SKM-1 (cell line): ENCODE measurements at regions not wholly inside any gene's neighbourhood (a gene's known extent, or its start where the extent isn't known, plus 50 kb on each side); places are given as distances from the start of the nearest gene placed in this dataset.
"Not testable (repeated sequence)": the region's sequence is repeated elsewhere in the genome, so short reads cannot be mapped to it uniquely, and the experiment has no call there.

Source experiments
- DNase-seq: peaks from one replicate; lab custom pipeline; 2025; ENCODE audit not compliant: unreplicated experiment; lab: John Stamatoyannopoulos, UW

DNA sequence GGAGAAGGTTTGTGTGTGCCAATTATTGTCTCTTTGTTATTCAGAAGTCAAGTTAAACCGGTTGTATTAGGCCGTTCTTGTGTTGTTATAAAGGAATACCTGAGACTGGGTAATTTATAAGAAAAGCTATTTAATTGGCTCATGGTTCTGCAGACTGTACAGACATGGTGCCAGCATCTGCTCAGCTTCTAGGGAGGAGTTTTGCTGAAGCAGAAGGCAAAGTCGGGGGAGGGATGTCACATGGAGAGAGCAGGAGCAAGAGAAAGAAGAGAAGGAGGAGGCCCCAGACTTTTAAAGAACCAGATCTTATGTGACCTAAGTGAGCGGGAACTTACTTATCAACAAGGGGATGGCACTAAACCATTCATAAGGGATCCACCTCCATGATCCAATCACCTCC lies 349.3 kb upstream of the PCDH18 start:
- no peak for DNase-seq

DNA sequence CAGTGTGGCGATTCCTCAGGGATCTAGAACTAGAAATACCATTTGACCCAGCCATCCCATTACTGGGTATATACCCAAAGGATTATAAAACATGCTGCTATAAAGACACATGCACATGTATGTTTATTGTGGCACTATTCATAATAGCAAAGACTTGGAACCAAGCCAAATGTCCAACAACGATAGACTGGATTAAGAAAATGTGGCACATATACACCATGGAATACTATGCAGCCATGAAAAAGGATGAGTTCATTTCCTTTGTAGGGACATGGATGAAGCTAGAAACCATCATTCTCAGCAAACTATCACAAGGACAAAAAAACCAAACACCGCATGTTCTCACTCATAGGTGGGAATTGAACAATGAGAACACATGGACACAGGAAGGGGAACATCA lies 335.8 kb upstream of the PCDH18 start:
- DNase-seq: not testable (repeated sequence)

DNA sequence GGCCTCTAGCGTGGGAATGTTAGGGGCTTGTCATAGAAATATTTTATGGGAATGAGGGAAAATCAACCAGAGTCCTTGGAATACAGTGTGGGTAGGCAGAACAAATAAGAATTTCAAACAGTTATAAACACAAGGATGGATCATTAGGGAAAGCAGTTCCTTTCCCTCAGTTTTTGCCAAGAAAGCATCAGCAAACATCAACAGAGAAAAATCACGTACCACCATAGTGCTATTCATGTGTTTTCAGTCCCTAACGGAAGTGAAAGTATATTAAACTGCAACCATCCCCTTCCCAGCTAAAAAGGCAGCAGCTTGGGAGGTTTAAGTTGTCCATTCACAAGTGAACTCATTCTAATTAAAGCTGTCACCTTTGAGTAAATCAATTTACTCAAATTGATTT lies 334.4 kb upstream of the PCDH18 start:
- DNase-seq: no peak

DNA sequence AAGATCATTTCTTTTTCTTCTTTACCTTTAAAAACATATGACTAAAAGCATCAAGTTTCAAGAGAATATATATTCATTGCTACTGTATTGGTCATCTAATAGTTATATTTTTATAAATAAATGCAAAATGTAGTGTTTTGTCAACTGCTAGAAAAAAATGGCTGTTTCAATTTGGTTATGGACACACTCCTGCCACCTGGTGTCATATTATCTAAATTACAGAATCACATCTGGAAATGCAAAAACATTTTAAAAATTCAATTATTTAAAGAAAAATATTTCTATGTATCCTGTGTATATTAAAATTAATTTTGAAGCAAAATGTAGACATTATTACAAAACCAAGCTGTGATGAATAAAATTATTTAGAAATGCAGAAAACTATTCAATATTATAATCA lies 329.4 kb upstream of the PCDH18 start:
- DNase-seq: no peak

DNA sequence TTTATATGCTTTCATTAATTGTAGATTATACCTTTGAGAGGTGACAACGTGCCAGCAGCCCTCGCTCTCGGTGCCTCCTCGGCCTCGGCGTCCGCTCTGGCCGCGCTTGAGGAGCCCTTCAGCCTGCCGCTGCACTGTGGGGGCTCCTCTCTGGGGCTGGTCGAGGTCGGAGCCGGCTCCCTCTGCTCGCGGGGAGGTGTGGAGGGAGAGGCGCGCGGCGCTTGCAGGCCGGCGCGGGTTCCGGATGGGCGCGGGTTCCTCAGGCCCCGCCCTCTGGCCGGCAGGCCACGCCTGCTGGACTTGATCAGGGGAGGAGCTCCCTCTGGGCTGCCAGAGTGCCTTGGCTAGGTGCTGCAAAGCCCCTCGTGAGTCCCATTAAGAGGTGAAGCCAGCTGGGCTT lies 321.1 kb upstream of the PCDH18 start:
- DNase-seq: no peak

DNA sequence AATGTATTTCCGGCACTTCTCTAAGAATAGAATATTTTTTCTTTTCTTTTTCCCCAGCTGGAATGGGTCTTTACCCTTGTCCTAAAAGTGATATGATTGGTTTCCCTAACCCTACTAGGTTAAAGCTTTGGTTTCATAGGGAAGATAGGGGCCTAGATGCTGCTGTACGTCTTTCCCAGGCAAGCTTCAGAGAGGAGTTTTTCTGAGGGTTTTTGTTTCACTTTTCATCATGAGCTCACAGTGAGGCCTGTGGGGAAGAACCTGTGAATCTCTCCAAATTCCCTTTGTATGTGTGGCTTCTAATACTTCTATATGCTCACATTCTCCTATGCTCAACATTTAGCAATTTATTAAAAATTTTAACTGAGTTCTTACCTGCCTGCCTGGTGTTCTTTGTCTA lies 320.0 kb upstream of the PCDH18 start:
- no peak for DNase-seq

DNA sequence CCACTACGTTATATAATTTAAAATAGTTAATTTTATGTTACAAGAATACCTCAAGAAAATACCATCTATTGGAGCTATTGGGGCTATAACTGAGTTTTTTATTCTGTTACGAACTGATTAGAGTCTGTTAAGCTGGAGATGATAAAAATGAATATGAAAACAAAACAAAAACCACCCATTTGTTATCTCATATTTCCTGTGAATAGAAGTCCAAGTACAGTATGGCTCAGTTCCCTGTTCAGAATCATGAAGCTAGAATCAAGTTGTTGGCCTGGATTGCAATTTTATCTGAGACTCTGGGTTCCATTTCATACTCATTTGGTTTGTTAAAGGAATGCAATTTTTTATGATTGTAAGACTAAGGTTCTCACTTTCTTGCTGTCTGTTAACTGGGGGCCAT lies 319.1 kb upstream of the PCDH18 start:
- DNase-seq: no peak

DNA sequence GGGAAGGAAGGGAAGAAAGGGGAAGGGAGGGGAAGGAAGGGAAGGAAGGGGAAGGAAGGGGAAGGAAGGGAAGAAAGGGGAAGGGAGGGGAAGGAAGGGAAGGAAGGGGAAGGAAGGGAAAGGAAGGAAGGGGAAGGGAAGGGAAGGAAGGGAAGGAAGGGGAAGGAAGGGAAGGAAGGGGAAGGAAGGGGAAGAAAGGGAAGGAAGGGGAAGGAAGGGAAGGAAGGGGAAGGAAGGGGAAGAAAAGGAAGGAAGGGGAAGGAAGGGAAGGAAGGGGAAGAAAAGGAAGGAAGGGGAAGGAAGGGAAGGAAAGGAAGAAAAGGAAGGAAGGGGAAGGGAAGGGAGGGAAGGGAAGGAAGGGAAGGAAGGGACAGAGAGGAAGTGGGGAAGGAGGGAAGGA lies 295.7 kb upstream of the PCDH18 start:
- DNase-seq: not testable (repeated sequence)

DNA sequence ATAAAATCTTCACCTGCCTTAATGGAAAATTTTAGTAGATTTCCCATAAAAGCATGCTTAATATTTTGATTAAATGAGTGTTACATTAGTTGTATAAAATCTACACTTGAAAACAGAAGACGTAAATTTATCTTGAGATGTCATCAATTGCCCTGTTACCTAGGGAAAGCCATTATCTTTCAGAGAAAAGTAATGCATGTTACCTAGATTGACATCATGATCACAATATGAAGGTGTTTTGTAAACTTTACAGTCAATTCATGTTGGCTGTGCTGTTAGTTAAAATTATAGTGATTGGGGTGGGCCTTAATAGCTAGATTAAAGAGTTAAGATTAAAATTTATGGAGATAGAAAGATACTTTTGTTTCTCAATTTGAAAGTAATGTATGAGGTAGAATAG lies 293.2 kb upstream of the PCDH18 start:
- no peak for DNase-seq

DNA sequence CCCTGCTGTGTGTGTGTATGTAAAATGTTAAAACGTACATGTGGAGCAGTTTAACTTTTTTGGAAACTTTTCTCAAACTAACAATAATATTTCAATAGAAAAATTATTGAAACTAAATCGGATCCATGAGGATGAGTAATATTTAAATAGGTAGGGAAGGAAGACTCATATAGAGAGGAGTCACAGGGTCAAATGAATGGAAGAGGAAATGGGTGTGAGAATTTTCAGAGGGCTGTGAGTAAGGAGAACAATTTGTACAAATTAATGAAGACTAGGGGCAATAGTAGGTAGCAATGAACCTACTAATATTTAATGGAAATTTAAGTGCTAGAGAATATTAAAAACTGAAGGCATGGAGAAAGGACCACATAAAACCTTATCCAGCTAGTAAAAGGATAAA lies 290.7 kb upstream of the PCDH18 start:
- DNase-seq: no peak

DNA sequence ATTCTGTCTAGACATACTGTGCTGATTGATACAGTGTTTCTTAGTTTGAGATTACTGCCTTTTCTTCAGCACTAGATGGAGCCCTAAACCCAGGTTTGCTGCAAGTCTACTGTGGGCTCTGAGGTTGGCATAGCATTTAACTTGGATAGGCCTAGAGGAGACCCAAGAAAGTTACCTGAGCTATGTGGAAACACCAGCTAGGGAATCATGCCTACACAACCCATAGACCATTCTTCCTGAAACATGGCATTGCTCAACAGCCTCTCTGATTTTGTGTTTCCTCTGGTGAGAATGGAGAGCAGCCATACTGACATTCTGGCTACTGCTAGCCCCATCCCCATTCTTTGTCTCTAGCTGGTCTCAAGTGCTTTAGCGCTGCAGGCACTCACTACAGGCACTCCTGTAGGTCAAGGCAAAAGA lies 287.7 kb upstream of the PCDH18 start:
- DNase-seq: peak; percentile 65

DNA sequence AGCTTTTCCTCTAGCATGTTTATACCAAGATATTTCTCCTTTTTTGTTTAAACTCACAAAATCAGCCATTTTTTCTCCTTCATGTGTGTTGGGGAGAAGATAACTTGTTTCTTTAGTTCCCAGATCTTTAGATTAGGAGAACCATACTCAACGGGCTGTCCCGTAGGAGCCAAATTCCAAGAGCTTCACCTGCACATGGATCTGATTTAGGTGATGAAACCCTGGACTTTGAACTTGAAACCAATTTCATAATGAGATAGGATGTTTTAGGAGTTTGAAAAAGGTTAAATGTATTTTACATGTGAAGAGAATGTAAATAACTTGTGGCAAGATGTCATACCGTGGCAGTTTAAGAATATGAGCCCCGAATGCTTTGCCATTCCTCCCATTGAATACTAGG lies 280.0 kb upstream of the PCDH18 start:
- DNase-seq: no peak

DNA sequence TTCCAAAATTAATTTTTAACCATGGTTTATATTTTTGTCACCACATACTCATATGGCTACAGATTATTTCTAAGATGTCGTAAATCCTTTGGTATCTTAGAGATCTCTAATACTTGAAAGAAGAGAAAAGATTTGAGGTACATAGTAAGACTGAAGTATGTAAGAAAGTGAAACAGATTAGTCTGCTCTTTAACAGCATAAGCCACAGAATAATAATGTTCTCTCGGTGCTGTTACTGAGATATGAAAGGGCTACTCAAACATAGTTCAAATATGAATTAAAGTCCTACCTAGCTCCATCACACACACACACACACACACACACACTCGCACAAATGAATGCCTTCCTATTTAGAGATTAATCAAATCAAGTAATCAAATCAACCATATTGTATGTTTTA lies 274.1 kb upstream of the PCDH18 start:
- no peak for DNase-seq

DNA sequence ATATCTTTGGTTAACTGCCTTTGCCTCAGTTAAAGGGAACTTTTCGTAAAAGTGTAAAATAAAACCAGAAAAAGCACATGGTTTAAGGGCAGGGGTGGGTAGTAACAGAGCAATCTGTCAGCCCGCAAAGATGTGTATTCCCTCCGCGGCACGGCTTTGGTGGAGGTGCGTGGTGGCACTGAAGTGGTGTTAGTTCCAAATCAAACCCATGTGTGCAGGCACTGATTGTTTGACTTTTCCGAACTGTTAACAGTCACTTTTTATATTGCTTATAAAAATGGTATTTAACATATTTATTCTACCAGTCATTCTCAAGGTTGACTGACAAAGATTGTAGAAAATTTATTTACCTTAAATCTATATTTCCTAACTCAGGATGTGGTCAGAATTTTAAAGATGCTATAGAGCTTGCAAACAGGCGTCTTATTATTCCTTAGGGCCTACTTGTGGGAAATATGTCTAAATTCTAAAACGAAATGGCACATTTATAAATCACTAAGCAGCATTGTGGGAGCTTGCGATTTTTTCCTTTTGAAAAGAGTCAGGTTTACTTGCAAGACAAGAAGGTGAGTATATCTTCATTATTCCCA lies 272.7 kb upstream of the PCDH18 start:
- DNase-seq: no peak

DNA sequence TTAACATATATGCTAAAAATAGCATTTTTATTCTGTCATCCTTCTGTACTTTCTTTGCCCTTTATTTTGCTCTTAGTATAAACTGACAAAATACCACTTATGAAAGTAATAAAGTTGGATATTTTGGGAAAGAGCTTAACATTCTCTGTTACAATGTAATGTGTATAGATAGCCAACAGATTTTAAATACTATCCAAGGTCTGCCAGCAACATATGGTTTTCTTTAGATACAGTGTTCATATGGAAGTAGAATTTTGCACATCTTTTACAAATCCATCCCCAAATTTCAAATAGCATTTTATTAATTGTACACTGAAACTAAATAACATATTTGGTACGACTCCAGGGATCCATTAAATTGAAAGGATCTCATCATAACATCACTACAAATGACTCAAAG lies 268.6 kb upstream of the PCDH18 start:
- DNase-seq: no peak

DNA sequence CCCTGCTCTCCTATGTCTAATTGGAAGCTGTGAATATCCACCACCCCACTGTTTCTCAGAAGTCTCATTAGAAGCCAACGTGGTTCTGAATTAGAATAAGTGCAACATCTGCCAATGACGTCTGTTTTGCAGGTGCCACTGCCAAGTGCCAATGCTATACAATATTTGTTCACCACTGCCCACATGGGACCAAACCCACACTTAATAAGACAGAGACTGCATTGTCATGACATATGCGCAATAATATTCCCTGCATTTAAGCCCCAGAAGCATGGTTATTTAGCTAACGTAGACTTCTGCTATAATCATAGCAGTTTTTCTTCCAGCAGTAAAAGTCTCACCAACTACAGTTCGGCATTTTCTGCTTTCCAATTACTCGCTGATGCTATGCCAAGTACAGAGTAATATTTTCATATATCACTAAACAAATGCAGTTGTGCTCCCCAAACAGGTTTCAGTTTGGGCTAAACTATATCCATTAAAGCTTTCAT lies 262.5 kb upstream of the PCDH18 start:
- no peak for DNase-seq

DNA sequence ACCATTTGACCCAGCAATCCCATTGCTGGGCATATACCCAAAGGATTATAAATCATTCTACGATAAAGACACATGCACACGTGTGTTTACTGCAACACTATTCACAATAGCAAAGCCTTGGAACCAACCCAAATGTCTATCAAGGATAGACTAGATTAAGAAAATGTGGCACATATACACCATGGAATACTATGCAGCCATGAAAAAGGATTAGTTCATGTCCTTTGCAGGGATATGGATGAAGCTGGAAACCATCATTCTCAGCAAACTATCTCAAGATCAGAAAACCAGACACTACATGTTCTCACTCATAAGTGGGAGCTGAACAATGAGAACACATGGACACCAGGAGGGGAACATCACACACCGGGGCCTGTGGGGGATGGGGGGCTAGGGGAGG lies 257.0 kb upstream of the PCDH18 start:
- DNase-seq: not testable (repeated sequence)

DNA sequence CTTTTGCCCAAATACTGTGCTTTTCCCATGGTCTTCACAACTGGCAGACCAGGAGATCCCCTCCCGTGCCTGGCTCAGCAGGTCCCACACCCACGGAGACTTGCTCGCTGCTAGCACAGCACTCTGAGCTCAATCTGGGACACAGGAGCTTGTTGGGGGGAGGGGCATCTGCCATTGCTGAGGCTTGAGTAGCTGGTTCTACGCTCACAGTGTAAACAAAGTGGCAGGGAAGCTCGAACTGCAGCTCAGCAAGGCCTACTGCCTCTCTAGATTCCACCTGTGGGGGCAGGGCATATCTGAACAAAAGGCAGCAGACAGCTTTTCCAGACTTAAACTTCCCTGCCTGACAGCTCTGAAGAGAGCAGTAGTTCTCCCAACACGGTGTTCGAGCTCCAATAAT lies 251.6 kb upstream of the PCDH18 start:
- not testable (repeated sequence) for DNase-seq

DNA sequence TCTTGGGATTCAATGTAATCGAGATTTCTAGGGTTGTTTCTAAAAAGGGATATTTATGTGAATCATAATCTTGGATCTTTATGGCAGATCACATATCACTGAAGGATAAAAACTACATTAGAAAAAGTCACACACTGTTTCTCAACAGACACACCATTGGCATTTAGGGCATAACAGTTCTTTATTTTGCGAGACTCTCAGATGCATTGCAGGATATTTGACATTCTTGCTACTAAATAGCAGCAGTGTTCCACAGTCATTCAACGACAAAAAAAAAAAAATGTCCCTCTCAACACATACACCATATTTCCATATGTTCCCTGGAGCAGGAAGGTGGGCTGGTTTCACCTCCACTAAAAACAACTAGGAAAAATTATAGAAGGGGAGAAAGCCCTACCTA lies 243.4 kb upstream of the PCDH18 start:
- no peak for DNase-seq

DNA sequence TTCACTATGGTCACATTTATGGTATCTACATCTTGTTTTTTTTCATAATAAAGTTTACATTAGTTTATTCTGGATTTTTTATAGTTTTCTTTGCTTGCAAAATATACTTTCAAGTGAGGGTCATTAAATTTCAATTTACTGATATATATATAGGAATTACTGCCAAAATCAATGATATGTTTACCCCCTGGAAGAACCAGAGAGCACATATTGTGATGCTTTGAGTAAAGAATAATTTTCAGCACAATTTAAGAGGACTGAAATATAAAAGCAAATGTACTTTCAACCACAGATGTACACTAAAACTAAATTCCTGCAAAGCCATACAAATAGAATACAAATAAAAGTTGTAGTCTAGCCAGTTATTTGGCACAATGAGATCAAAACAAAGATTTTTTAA lies 242.2 kb upstream of the PCDH18 start:
- DNase-seq: no peak

DNA sequence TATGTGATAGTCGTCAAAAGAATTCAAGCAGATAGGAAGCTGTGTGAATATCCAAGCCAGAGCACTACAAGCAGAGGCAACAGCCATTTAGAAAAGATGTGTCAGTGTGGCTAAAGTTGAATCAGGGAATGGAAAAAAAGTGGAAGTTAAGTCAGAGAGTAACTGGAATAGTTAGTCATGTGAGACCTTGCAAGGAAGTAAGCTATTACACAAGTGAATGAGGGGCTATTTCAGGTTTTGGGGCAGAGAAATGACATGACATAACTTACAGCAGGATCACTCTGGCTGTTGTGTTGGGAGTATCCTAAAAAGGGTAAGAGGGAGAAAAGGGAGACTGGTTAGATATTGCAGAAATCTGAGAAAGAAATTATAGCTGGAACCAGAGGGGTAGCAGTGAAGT lies 236.6 kb upstream of the PCDH18 start:
- DNase-seq: peak; percentile 35

DNA sequence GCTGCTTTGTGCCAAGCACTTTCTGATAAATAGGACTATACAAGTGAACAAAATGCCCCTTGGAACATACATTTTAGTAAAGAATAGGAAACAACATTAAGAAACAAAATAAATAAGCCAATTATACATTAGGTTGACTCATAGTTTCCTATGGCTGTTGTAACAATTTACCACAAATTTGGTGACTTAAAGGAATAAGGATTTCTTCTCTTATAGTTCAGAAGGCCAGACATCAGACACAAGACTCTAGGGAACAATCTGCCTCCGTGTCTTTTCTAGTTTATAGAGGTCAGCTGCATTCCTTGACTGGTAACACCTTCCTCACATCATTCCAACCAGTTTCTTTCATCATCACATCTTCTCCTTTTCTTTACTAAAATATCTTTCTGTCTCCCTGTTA lies 235.9 kb upstream of the PCDH18 start:
- DNase-seq: no peak

DNA sequence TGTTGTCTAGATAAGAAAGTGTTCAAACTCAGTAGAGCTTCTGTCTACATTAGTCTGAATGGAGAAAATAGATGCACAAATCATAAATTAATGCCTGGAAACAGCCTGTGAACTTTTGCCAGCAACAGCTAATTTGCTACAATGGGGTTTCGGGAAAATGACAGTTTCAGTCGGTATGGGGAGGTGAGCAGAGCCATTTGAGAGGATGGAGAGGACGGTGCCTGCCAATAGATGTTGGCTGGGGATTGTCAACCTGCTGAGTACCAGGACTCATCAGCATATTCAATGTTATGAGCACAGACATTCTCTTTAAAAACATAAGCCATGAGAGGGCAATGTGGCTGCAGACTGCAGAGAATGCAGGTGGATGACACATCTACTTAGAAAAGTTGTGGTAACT lies 230.3 kb upstream of the PCDH18 start:
- no peak for DNase-seq
